ENCODE measurements at regions not wholly inside any gene's neighbourhood (a gene's known extent, or its start where the extent isn't known, plus 50 kb on each side); places are given as distances from the start of the nearest gene placed in this dataset.

DNA sequence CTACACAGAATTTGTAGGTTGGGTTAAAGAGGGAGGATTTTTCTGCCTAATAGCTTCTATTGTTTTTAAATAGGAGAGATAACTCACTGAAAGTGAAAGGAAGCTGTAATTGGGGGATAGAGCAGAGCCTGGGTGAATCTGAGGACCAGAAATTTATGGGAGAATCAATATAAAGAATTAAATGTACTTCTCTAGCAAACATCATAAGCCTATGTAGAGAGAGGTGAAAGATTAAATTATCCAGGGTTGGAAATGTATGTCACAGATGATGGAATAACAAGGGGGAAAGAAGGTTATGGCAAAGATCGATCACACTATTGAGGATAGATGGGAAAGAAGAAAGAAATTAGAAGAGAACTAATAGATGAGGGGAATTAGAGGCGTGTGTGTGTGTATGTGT, 104.4 kb upstream of the DCAF8L1 start:
- H3K79me2 ChIP-seq (ENCODE audit: control insufficient read depth, insufficient read depth, low read length, poor library complexity), result no peaks in the 10 kb centered on the region
- H4K91ac ChIP-seq (ENCODE audit: low read depth, low read length), result no peak overlapping the region
- no peak overlapping the region for H3K4me2 ChIP-seq (ENCODE audit: low read length)
- no peak overlapping the region for H3K9ac ChIP-seq (ENCODE audit: low read length)
- H3K9me3 ChIP-seq (ENCODE audit: insufficient read depth, low read depth, low read length), result no peaks in the 10 kb centered on the region
- H3K18ac ChIP-seq (ENCODE audit: low read length), result no peak overlapping the region
- no peak overlapping the region for H3K14ac ChIP-seq (ENCODE audit: low read length)
- no peaks in the 10 kb centered on the region for H3K36me3 ChIP-seq (ENCODE audit: control insufficient read depth in 1 of 2, insufficient read depth in 2 of 2, low read length in 2 of 2)
- no peak overlapping the region for H2AFZ ChIP-seq (ENCODE audit: insufficient read depth, low read length, poor library complexity)
- no peak overlapping the region for H4K12ac ChIP-seq (ENCODE audit: low read depth, low read length)
- no peak overlapping the region for H4K8ac ChIP-seq (ENCODE audit: low read depth, low read length)
- 100% methylated on average over 1 of the region's 2 CpGs for WGBS (ENCODE audit: extremely low coverage, insufficient coverage, insufficient read length)
- no peak for DNase-seq
- no peaks in the 10 kb centered on the region for H3K27me3 ChIP-seq (ENCODE audit: insufficient read depth, low read length)
- no peak overlapping the region for H3K4me3 ChIP-seq (ENCODE audit: low read depth, low read length)
- no peak overlapping the region for H2AK5ac ChIP-seq (ENCODE audit: low read length)
- no peak overlapping the region for H2BK5ac ChIP-seq (ENCODE audit: low read depth, low read length, poor library complexity)
- no peak overlapping the region for H3K23ac ChIP-seq (ENCODE audit: low read length)
- H3K4ac ChIP-seq (ENCODE audit: low read depth, low read length), result no peak overlapping the region
- H2BK120ac ChIP-seq (ENCODE audit: insufficient read depth, low read length, poor library complexity), result no peak overlapping the region
- H3K4me1 ChIP-seq (ENCODE audit: control insufficient read depth in 1 of 2, insufficient read depth in 2 of 2, low read length in 2 of 2), result no peaks in the 10 kb centered on the region
- no peaks in the 10 kb centered on the region for H3K79me1 ChIP-seq (ENCODE audit: low read length)
- H3K27ac ChIP-seq (ENCODE audit: low read depth, low read length), result no peak overlapping the region
- no peak overlapping the region for H2BK12ac ChIP-seq (ENCODE audit: low read length)

DNA sequence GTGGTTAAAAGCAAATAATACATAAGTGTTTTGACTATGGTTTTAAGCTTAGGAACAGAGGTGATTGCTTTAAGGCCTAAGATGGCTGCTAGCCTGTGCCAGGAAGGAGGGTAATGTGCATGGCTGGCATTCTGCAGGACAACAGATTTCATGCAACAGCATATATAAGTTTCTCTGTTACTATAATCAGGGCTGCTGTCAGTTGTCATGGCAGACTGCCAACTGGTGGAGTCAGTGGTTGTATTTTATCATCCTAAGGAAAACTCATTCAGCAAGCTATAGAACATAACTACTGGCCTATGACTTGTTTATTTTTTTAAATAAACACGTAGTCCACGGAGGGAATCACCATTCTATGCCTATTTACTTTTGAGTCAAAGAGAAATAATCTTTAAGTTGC, 77.7 kb upstream of the DCAF8L1 start:
- H3K18ac ChIP-seq (ENCODE audit: low read length), result no peak overlapping the region
- no peak overlapping the region for H2BK120ac ChIP-seq (ENCODE audit: insufficient read depth, low read length, poor library complexity)
- H2BK5ac ChIP-seq (ENCODE audit: low read depth, low read length, poor library complexity), result no peak overlapping the region
- no peaks in the 10 kb centered on the region for H3K79me1 ChIP-seq (ENCODE audit: low read length)
- no peak overlapping the region for H4K8ac ChIP-seq (ENCODE audit: low read depth, low read length)
- no peak overlapping the region for H4K91ac ChIP-seq (ENCODE audit: low read depth, low read length)
- H3K23ac ChIP-seq (ENCODE audit: low read length), result no peak overlapping the region
- WGBS (ENCODE audit: extremely low coverage, insufficient coverage, insufficient read length), result no CpG with 5 or more reads among the region's 2 CpGs
- H3K9ac ChIP-seq (ENCODE audit: low read length), result no peak overlapping the region
- H3K4me1 ChIP-seq (ENCODE audit: control insufficient read depth in 1 of 2, insufficient read depth in 2 of 2, low read length in 2 of 2), result no peaks in the 10 kb centered on the region
- no peak overlapping the region for H3K4ac ChIP-seq (ENCODE audit: low read depth, low read length)
- no peak overlapping the region for H2AFZ ChIP-seq (ENCODE audit: insufficient read depth, low read length, poor library complexity)
- no peak overlapping the region for H2AK5ac ChIP-seq (ENCODE audit: low read length)
- no peak overlapping the region for H3K14ac ChIP-seq (ENCODE audit: low read length)
- no peaks in the 10 kb centered on the region for H3K36me3 ChIP-seq (ENCODE audit: control insufficient read depth in 1 of 2, insufficient read depth in 2 of 2, low read length in 2 of 2)
- DNase-seq, result no peak
- no peaks in the 10 kb centered on the region for H3K27me3 ChIP-seq (ENCODE audit: insufficient read depth, low read length)
- no peak overlapping the region for H3K27ac ChIP-seq (ENCODE audit: low read depth, low read length)
- no peak overlapping the region for H4K12ac ChIP-seq (ENCODE audit: low read depth, low read length)
- H3K4me3 ChIP-seq (ENCODE audit: low read depth, low read length), result no peak overlapping the region
- H3K4me2 ChIP-seq (ENCODE audit: low read length), result no peak overlapping the region
- H3K9me3 ChIP-seq (ENCODE audit: insufficient read depth, low read depth, low read length), result no peaks in the 10 kb centered on the region
- H3K79me2 ChIP-seq (ENCODE audit: control insufficient read depth, insufficient read depth, low read length, poor library complexity), result no peaks in the 10 kb centered on the region
- no peak overlapping the region for H2BK12ac ChIP-seq (ENCODE audit: low read length)

DNA sequence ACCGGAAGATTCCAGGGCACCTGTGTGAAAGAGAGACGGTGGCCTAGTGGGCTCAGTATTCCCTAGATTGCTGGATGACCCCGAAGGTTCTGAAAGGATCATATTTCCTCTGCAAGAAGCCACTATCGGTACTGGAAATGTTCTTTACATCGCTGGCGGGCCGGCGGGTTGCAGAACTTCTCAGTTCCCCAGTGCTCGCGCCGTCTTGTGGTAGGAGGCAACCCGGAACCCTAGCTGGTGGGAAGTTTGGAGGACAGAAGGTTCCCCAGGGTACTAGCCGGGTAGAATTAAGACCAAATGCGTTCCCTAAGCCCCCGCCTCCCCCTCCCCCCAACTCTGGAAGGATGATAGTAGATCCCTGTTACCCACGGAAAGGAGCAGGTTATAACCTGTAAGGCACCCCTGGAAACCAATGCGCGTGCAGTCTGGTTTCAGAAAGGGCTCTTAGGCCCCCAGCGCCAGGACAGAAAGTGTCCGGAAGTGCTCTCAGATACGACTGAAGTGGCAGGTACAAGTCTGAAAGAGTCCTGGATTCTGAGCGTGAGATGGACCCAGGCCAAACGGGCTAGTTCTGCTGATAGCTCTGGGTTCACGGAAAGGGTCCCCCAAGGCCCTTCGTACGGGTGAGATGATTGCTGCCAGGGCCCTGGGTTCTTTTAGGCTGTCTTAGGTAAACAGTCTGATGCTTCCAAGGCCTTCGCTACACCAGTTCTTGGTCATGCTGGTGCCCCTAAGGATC, 61.7 kb upstream of the DCAF8L1 start:
- H2AK5ac ChIP-seq (ENCODE audit: low read length), result no peak overlapping the region
- DNase-seq, result no peak
- H2AFZ ChIP-seq (ENCODE audit: insufficient read depth, low read length, poor library complexity), result no peak overlapping the region
- H3K9me3 ChIP-seq (ENCODE audit: insufficient read depth, low read depth, low read length), result no peaks in the 10 kb centered on the region
- no peak overlapping the region for H3K4me2 ChIP-seq (ENCODE audit: low read length)
- no peak overlapping the region for H4K12ac ChIP-seq (ENCODE audit: low read depth, low read length)
- no peaks in the 10 kb centered on the region for H3K4me1 ChIP-seq (ENCODE audit: control insufficient read depth in 1 of 2, insufficient read depth in 2 of 2, low read length in 2 of 2)
- H3K23ac ChIP-seq (ENCODE audit: low read length), result no peak overlapping the region
- no peak overlapping the region for H3K27ac ChIP-seq (ENCODE audit: low read depth, low read length)
- no peak overlapping the region for H3K4me3 ChIP-seq (ENCODE audit: low read depth, low read length)
- H3K4ac ChIP-seq (ENCODE audit: low read depth, low read length), result no peak overlapping the region
- no peak overlapping the region for H4K8ac ChIP-seq (ENCODE audit: low read depth, low read length)
- H2BK12ac ChIP-seq (ENCODE audit: low read length), result no peak overlapping the region
- no CpG with 5 or more reads among the region's 27 CpGs for WGBS (ENCODE audit: extremely low coverage, insufficient coverage, insufficient read length)
- no peak overlapping the region for H2BK5ac ChIP-seq (ENCODE audit: low read depth, low read length, poor library complexity)
- no peaks in the 10 kb centered on the region for H3K27me3 ChIP-seq (ENCODE audit: insufficient read depth, low read length)
- no peak overlapping the region for H3K14ac ChIP-seq (ENCODE audit: low read length)
- no peaks in the 10 kb centered on the region for H3K36me3 ChIP-seq (ENCODE audit: control insufficient read depth in 1 of 2, insufficient read depth in 2 of 2, low read length in 2 of 2)
- H3K18ac ChIP-seq (ENCODE audit: low read length), result no peak overlapping the region
- no peak overlapping the region for H2BK120ac ChIP-seq (ENCODE audit: insufficient read depth, low read length, poor library complexity)
- H3K79me2 ChIP-seq (ENCODE audit: control insufficient read depth, insufficient read depth, low read length, poor library complexity), result no peaks in the 10 kb centered on the region
- no peak overlapping the region for H4K91ac ChIP-seq (ENCODE audit: low read depth, low read length)
- H3K9ac ChIP-seq (ENCODE audit: low read length), result no peak overlapping the region
- H3K79me1 ChIP-seq (ENCODE audit: low read length), result no peaks in the 10 kb centered on the region

DNA sequence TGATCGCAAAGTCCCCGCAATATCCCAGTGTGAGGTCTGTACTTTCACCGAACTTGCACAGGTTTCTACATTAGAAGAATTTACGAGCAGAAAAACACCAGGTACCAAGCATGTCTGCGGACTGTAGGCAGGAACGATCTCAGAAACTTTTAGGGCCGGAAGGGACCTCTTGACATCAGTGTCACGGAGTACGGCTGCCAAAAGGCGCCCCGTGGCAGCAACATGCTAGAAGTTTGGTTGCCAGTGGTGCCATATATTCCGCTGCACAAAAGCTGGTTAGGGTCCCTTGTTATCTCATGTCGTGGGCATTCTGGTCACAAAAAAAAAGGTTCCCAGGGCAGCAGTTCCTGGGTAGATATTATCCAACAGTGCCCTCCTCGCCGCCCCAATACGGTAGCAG, 61.0 kb upstream of the DCAF8L1 start:
- no peaks in the 10 kb centered on the region for H3K79me1 ChIP-seq (ENCODE audit: low read length)
- no peaks in the 10 kb centered on the region for H3K79me2 ChIP-seq (ENCODE audit: control insufficient read depth, insufficient read depth, low read length, poor library complexity)
- H3K4me1 ChIP-seq (ENCODE audit: control insufficient read depth in 1 of 2, insufficient read depth in 2 of 2, low read length in 2 of 2), result no peaks in the 10 kb centered on the region
- no peaks in the 10 kb centered on the region for H3K27me3 ChIP-seq (ENCODE audit: insufficient read depth, low read length)
- no peaks in the 10 kb centered on the region for H3K36me3 ChIP-seq (ENCODE audit: control insufficient read depth in 1 of 2, insufficient read depth in 2 of 2, low read length in 2 of 2)
- no peak overlapping the region for H4K8ac ChIP-seq (ENCODE audit: low read depth, low read length)
- H3K27ac ChIP-seq (ENCODE audit: low read depth, low read length), result no peak overlapping the region
- H2AFZ ChIP-seq (ENCODE audit: insufficient read depth, low read length, poor library complexity), result no peak overlapping the region
- no peak overlapping the region for H3K4me3 ChIP-seq (ENCODE audit: low read depth, low read length)
- H4K12ac ChIP-seq (ENCODE audit: low read depth, low read length), result no peak overlapping the region
- WGBS (ENCODE audit: extremely low coverage, insufficient coverage, insufficient read length), result no CpG with 5 or more reads among the region's 16 CpGs
- H3K14ac ChIP-seq (ENCODE audit: low read length), result no peak overlapping the region
- no peak overlapping the region for H3K23ac ChIP-seq (ENCODE audit: low read length)
- no peak for DNase-seq
- no peak overlapping the region for H3K4ac ChIP-seq (ENCODE audit: low read depth, low read length)
- no peak overlapping the region for H2AK5ac ChIP-seq (ENCODE audit: low read length)
- H2BK12ac ChIP-seq (ENCODE audit: low read length), result no peak overlapping the region
- no peak overlapping the region for H4K91ac ChIP-seq (ENCODE audit: low read depth, low read length)
- H3K4me2 ChIP-seq (ENCODE audit: low read length), result no peak overlapping the region
- no peak overlapping the region for H3K9ac ChIP-seq (ENCODE audit: low read length)
- no peak overlapping the region for H2BK120ac ChIP-seq (ENCODE audit: insufficient read depth, low read length, poor library complexity)
- no peak overlapping the region for H2BK5ac ChIP-seq (ENCODE audit: low read depth, low read length, poor library complexity)
- H3K18ac ChIP-seq (ENCODE audit: low read length), result no peak overlapping the region
- no peaks in the 10 kb centered on the region for H3K9me3 ChIP-seq (ENCODE audit: insufficient read depth, low read depth, low read length)
